K562 (cell line): ENCODE measurements at regions not wholly inside any gene's neighbourhood (a gene's known extent, or its start where the extent isn't known, plus 50 kb on each side); places are given as distances from the start of the nearest gene placed in this dataset.

Source experiments
- EWSR1 ChIP-seq: fragments of 450-650 bp; IDR thresholded peaks from 2 replicates; pipeline ENCODE4 v1.6.1; 2018; ENCODE audit warnings: borderline replicate concordance, mild to moderate bottlenecking, low read depth, moderate library complexity; ENCODE audit not compliant: partially characterized antibody
- NFE2L1 ChIP-seq: fragments of 450-650 bp; IDR thresholded peaks from 2 replicates; pipeline ENCODE4 v1.6.1; 2016; ENCODE audit warnings: missing genetic modification characterization, low read depth, mild to moderate bottlenecking, missing compliant biosample characterization, moderate library complexity, borderline replicate concordance
- RB1 ChIP-seq: fragments of 450-650 bp; IDR thresholded peaks from 2 replicates; pipeline ENCODE4 v1.6.1; 2017; ENCODE audit warnings: low read depth, mild to moderate bottlenecking
- TOE1 ChIP-seq, 2 experiments: fragments of 450-650 bp in 1 of 2; sonication (generic) in 1 of 2; formaldehyde crosslinking in 1 of 2; IDR thresholded peaks; 2 replicates each; pipeline versions ENCODE4 v1.7.1 to v1.8.0; 2016 to 2022; ENCODE audit warnings: borderline replicate concordance in 2 of 2, mild to moderate bottlenecking in 2 of 2, antibody characterized with exemption in 1 of 2, inconsistent platforms in 1 of 2, low read depth in 1 of 2, missing genetic modification reagents in 1 of 2, moderate library complexity in 1 of 2
- ZNF12 ChIP-seq: sonication (generic); formaldehyde crosslinking; IDR thresholded peaks from 2 replicates; pipeline ENCODE4 v1.4.0; 2020; ENCODE audit warnings: mild to moderate bottlenecking, missing genetic modification reagents
- TF ChIP-seq, protein P1 (sequence below): fragments of 450-650 bp; formaldehyde crosslinking; IDR thresholded peaks from 2 replicates; pipeline ENCODE4 v1.4.0; 2020; ENCODE audit warnings: mild to moderate bottlenecking, moderate library complexity
- TF ChIP-seq, protein P2 (sequence below): fragments of 250-450 bp; sonication (Bioruptor Pico); IDR thresholded peaks from 2 replicates; pipeline ENCODE4 v1.5.0; 2020; ENCODE audit warnings: mild to moderate bottlenecking, borderline replicate concordance

DNA sequence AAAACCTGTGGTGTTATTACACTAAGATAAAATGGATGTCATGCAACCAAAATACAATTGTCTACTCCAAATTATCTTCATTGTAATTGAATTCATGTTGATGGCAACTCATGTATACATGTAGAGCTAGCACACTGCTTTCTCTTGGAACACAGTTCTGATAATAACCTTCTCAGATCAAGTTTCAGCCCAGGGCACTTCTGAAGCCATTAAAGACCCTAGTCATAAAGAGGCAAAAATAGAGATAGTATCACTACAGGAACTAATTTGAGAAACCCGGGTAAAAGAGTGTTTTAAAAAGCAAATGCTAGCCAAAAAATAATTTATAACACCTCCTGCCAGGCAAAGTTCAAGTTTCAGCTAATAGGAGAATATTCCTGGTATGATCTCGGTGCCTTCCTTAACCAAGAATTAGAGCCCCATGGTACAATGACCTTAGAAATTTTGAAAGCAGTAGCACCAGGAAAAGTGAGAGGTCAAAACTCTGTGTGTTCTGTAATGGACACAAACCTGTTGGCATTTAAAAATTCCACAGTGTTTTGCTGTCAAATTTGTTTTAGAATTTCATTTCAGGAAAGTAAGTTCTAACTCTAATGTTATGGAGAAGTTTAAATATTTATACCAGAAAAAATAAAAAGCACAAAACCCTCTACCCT, 105.0 kb upstream of the FRMD6 start (continued):
- TF ChIP-seq, protein P1, sequence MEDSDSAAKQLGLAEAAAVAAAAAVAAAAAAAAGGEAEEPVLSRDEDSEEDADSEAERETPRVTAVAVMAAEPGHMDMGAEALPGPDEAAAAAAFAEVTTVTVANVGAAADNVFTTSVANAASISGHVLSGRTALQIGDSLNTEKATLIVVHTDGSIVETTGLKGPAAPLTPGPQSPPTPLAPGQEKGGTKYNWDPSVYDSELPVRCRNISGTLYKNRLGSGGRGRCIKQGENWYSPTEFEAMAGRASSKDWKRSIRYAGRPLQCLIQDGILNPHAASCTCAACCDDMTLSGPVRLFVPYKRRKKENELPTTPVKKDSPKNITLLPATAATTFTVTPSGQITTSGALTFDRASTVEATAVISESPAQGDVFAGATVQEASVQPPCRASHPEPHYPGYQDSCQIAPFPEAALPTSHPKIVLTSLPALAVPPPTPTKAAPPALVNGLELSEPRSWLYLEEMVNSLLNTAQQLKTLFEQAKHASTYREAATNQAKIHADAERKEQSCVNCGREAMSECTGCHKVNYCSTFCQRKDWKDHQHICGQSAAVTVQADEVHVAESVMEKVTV (CRISPR knock-in tag), result no peak
- TF ChIP-seq RB1 (no peak), NFE2L1 (tag) (no peak), ZNF12 (CRISPR knock-in tag) (no peak), EWSR1 (no peak), TOE1 (IDR thresholded peaks at IDR 0.05; ENCODE audit: borderline replicate concordance) (no peak), TOE1 (CRISPR knock-in tag; IDR thresholded peaks at IDR 0.05; ENCODE audit: borderline replicate concordance, low read depth) (no peak)
- TF ChIP-seq, protein P2, sequence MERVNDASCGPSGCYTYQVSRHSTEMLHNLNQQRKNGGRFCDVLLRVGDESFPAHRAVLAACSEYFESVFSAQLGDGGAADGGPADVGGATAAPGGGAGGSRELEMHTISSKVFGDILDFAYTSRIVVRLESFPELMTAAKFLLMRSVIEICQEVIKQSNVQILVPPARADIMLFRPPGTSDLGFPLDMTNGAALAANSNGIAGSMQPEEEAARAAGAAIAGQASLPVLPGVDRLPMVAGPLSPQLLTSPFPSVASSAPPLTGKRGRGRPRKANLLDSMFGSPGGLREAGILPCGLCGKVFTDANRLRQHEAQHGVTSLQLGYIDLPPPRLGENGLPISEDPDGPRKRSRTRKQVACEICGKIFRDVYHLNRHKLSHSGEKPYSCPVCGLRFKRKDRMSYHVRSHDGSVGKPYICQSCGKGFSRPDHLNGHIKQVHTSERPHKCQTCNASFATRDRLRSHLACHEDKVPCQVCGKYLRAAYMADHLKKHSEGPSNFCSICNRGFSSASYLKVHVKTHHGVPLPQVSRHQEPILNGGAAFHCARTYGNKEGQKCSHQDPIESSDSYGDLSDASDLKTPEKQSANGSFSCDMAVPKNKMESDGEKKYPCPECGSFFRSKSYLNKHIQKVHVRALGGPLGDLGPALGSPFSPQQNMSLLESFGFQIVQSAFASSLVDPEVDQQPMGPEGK (CRISPR knock-in tag), result no peak
